ENCODE measurements at regions not wholly inside any gene's neighbourhood (a gene's known extent, or its start where the extent isn't known, plus 50 kb on each side); places are given as distances from the start of the nearest gene placed in this dataset.

- CTCF ChIA-PET: no interaction called here
- no peaks in the 10 kb centered on the region for H3K27me3 Mint-ChIP-seq
Observed at GRCh38 chr2:120884472-120885290, 149.0 kb downstream of the GLI2 start.

GRCh38 chr2:120885321-120885720, 149.7 kb downstream of the GLI2 start:
- CTCF ChIA-PET: no interaction called here
- DNase-seq: no peak
- Mint-ChIP-seq H3K27me3 (no peaks in the 10 kb centered on the region), H3K9me3 (no peaks in the 10 kb centered on the region), H3K36me3 (ENCODE audit: low read depth) (no peaks in the 10 kb centered on the region), H3K4me3 (no peak overlapping the region), H3K4me1 (no peaks in the 10 kb centered on the region), H3K27ac (no peak overlapping the region)
- POLR2A ChIA-PET: no interaction called here

More at GRCh38 chr2:120884472-120885290, 149.0 kb downstream of the GLI2 start:
- H3K27ac Mint-ChIP-seq: no peak overlapping the region
- H3K4me3 Mint-ChIP-seq: no peak overlapping the region
- no peaks in the 10 kb centered on the region for H3K36me3 Mint-ChIP-seq (ENCODE audit: low read depth)
- no peaks in the 10 kb centered on the region for H3K4me1 Mint-ChIP-seq
- POLR2A ChIA-PET: no interaction called here
- H3K9me3 Mint-ChIP-seq: no peaks in the 10 kb centered on the region
- no peak for DNase-seq

- Mint-ChIP-seq H3K4me3 (no peak overlapping the region), H3K4me1 (no peaks in the 10 kb centered on the region), H3K36me3 (ENCODE audit: low read depth) (no peaks in the 10 kb centered on the region), H3K9me3 (no peaks in the 10 kb centered on the region), H3K27ac (no peak overlapping the region), H3K27me3 (no peaks in the 10 kb centered on the region)
- ChIA-PET CTCF (no interaction called here), POLR2A (no interaction called here)
- no peak for DNase-seq
Observed at GRCh38 chr2:120885749-120886148, 150.1 kb downstream of the GLI2 start.

GRCh38 chr2:120886534-120887319, 151.1 kb downstream of the GLI2 start:
- DNase-seq: no peak
- Mint-ChIP-seq H3K4me3 (no peak overlapping the region), H3K27me3 (no peaks in the 10 kb centered on the region), H3K27ac (no peak overlapping the region), H3K36me3 (ENCODE audit: low read depth) (no peaks in the 10 kb centered on the region), H3K9me3 (no peaks in the 10 kb centered on the region), H3K4me1 (no peaks in the 10 kb centered on the region)
- CTCF ChIA-PET: no interaction called here
- POLR2A ChIA-PET: no interaction called here

- H3K4me3 Mint-ChIP-seq: no peak overlapping the region
- H3K27me3 Mint-ChIP-seq: no peaks in the 10 kb centered on the region
- H3K27ac Mint-ChIP-seq: no peak overlapping the region
- ChIA-PET POLR2A (no interaction called here), CTCF (no interaction called here)
- no peaks in the 10 kb centered on the region for H3K4me1 Mint-ChIP-seq
- H3K9me3 Mint-ChIP-seq: no peaks in the 10 kb centered on the region
- no peak for DNase-seq
- H3K36me3 Mint-ChIP-seq (ENCODE audit: low read depth): no peaks in the 10 kb centered on the region
Observed at GRCh38 chr2:120887320-120887697, 151.6 kb downstream of the GLI2 start.

- Mint-ChIP-seq H3K36me3 (ENCODE audit: low read depth) (no peaks in the 10 kb centered on the region), H3K9me3 (no peaks in the 10 kb centered on the region), H3K27me3 (no peaks in the 10 kb centered on the region), H3K4me3 (no peak overlapping the region), H3K27ac (no peak overlapping the region), H3K4me1 (no peaks in the 10 kb centered on the region)
- POLR2A ChIA-PET: no interaction called here
- no peak for DNase-seq
- CTCF ChIA-PET: no interaction called here
Observed at GRCh38 chr2:120887741-120888231, 152.1 kb downstream of the GLI2 start.

GRCh38 chr2:120888851-120889250, 153.2 kb downstream of the GLI2 start:
- no peak for DNase-seq
- no peak overlapping the region for H3K27ac Mint-ChIP-seq
- CTCF ChIA-PET: no interaction called here
- no peak overlapping the region for H3K4me3 Mint-ChIP-seq
- POLR2A ChIA-PET: no interaction called here
- H3K4me1 Mint-ChIP-seq: no peaks in the 10 kb centered on the region
- no peaks in the 10 kb centered on the region for H3K9me3 Mint-ChIP-seq
- H3K36me3 Mint-ChIP-seq (ENCODE audit: low read depth): no peaks in the 10 kb centered on the region
- H3K27me3 Mint-ChIP-seq: no peaks in the 10 kb centered on the region

- H3K4me1 Mint-ChIP-seq: no peaks in the 10 kb centered on the region
- no peak overlapping the region for H3K4me3 Mint-ChIP-seq
- DNase-seq: no peak
- no peak overlapping the region for H3K27ac Mint-ChIP-seq
- H3K36me3 Mint-ChIP-seq (ENCODE audit: low read depth): no peaks in the 10 kb centered on the region
- ChIA-PET POLR2A (no interaction called here), CTCF (no interaction called here)
- H3K27me3 Mint-ChIP-seq: no peaks in the 10 kb centered on the region
- no peaks in the 10 kb centered on the region for H3K9me3 Mint-ChIP-seq
Observed at GRCh38 chr2:120889936-120890335, 154.3 kb downstream of the GLI2 start.

- Mint-ChIP-seq H3K4me3 (no peak overlapping the region), H3K36me3 (ENCODE audit: low read depth) (no peaks in the 10 kb centered on the region), H3K9me3 (no peaks in the 10 kb centered on the region), H3K4me1 (no peaks in the 10 kb centered on the region), H3K27me3 (no peaks in the 10 kb centered on the region), H3K27ac (no peak overlapping the region)
- POLR2A ChIA-PET: no interaction called here
- no peak for DNase-seq
- CTCF ChIA-PET: no interaction called here
Observed at GRCh38 chr2:120890566-120891360, 155.1 kb downstream of the GLI2 start.

GRCh38 chr2:120892271-120892966, 156.8 kb downstream of the GLI2 start:
- H3K27me3 Mint-ChIP-seq: no peaks in the 10 kb centered on the region
- no peak overlapping the region for H3K4me3 Mint-ChIP-seq
- H3K36me3 Mint-ChIP-seq (ENCODE audit: low read depth): no peaks in the 10 kb centered on the region
- no peak for DNase-seq
- POLR2A ChIA-PET: no interaction called here
- CTCF ChIA-PET: no interaction called here
- H3K4me1 Mint-ChIP-seq: no peaks in the 10 kb centered on the region
- H3K9me3 Mint-ChIP-seq: no peaks in the 10 kb centered on the region
- H3K27ac Mint-ChIP-seq: no peak overlapping the region

GRCh38 chr2:120892967-120893667, 157.4 kb downstream of the GLI2 start:
- CTCF ChIA-PET: no interaction called here
- Mint-ChIP-seq H3K4me1 (no peaks in the 10 kb centered on the region), H3K27ac (no peak overlapping the region), H3K36me3 (ENCODE audit: low read depth) (no peaks in the 10 kb centered on the region), H3K4me3 (no peak overlapping the region), H3K9me3 (no peaks in the 10 kb centered on the region), H3K27me3 (no peaks in the 10 kb centered on the region)
- DNase-seq: no peak
- POLR2A ChIA-PET: no interaction called here

- no peaks in the 10 kb centered on the region for H3K9me3 Mint-ChIP-seq
- CTCF ChIA-PET: no interaction called here
- no peak overlapping the region for H3K4me3 Mint-ChIP-seq
- DNase-seq: no peak
- POLR2A ChIA-PET: no interaction called here
- H3K36me3 Mint-ChIP-seq (ENCODE audit: low read depth): no peaks in the 10 kb centered on the region
- no peaks in the 10 kb centered on the region for H3K4me1 Mint-ChIP-seq
- no peak overlapping the region for H3K27ac Mint-ChIP-seq
- H3K27me3 Mint-ChIP-seq: no peaks in the 10 kb centered on the region
Observed at GRCh38 chr2:120893811-120894584, 158.3 kb downstream of the GLI2 start.
